ENCODE measurements at regions not wholly inside any gene's neighbourhood (a gene's known extent, or its start where the extent isn't known, plus 50 kb on each side); places are given as distances from the start of the nearest gene placed in this dataset.

GRCh38 chr13:85411591-85411990, 387.6 kb downstream of the SLITRK6 start:
- TF ChIP-seq EZH2phosphoT487 (IDR thresholded peaks at IDR 0.05; ENCODE audit: borderline replicate concordance, low read length) (no peak), CTCF (IDR thresholded peaks at IDR 0.05; ENCODE audit: low read depth, low read length, poor library complexity, severe bottlenecking) (no peak)

All from DOHH2 (cell line).